Erythroblast (primary cell): ENCODE measurements at regions not wholly inside any gene's neighbourhood (a gene's known extent, or its start where the extent isn't known, plus 50 kb on each side); places are given as distances from the start of the nearest gene placed in this dataset.
"Not testable (repeated sequence)": the region's sequence is repeated elsewhere in the genome, so short reads cannot be mapped to it uniquely, and the experiment has no call there.

ENCODE experiments used
- GATA1 ChIP-seq: IDR thresholded peaks from 2 replicates; pipeline ENCODE4 v1.6.1; 2011; ENCODE audit warnings: low read depth, mild to moderate bottlenecking, control low read depth, low read length, moderate library complexity
- POLR2A ChIP-seq: IDR thresholded peaks from 2 replicates; pipeline ENCODE4 v1.6.1; 2011; ENCODE audit warnings: mild to moderate bottlenecking, low read length

GRCh38 chr16:35590913-35591312, 2131.5 kb downstream of the TP53TG3F start:
- not testable (repeated sequence) for TF ChIP-seq POLR2A, GATA1
